GM12892 (cell line): ENCODE measurements at regions not wholly inside any gene's neighbourhood (a gene's known extent, or its start where the extent isn't known, plus 50 kb on each side); places are given as distances from the start of the nearest gene placed in this dataset.

ENCODE experiments used
- DNase-seq: peaks from one replicate; pipeline ENCODE4 v3.0.0; 2011; ENCODE audit not compliant: insufficient read length
- FAIRE-seq: peaks from 2 replicates; lab custom pipeline; 2011; peaks lifted over from hg19 to GRCh38; lab: Jason Lieb, UNC
- POLR2A ChIP-seq: IDR thresholded peaks from 2 replicates; pipeline ENCODE4 v1.6.1; 2011; ENCODE audit warnings: low read depth, low read length, control low read depth
- POLR2AphosphoS5 ChIP-seq: IDR thresholded peaks from 2 replicates; pipeline ENCODE4 v1.6.1; 2011; ENCODE audit warnings: low read depth, low read length, control low read depth
- TAF1 ChIP-seq: IDR thresholded peaks from 2 replicates; pipeline ENCODE4 v1.6.1; 2011; ENCODE audit warnings: low read depth, mild to moderate bottlenecking, control low read depth, low read length, borderline replicate concordance

DNA sequence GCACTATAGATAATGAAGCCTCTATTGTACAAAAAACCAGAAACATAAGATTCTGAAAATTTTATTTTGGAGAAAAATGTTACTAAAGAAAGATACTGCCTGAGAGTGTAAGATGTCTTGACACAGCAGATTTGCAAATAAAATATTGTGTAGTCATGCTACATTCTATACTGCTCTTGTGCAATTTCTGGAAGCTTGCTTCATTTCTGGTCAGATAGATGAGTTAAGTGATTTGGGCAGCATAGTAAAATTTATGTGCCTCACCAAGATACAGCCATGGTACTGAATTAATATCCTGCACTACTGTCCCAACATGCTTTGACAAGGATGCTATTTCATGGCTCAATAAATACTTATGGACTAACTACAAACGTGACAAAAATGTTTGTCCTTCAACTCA is 55.1 kb upstream of the STARD13 start:
- no peak for DNase-seq
- TF ChIP-seq TAF1 = no peak
- no peak for TF ChIP-seq POLR2A
- no peak for TF ChIP-seq POLR2AphosphoS5
- FAIRE-seq = no peak

DNA sequence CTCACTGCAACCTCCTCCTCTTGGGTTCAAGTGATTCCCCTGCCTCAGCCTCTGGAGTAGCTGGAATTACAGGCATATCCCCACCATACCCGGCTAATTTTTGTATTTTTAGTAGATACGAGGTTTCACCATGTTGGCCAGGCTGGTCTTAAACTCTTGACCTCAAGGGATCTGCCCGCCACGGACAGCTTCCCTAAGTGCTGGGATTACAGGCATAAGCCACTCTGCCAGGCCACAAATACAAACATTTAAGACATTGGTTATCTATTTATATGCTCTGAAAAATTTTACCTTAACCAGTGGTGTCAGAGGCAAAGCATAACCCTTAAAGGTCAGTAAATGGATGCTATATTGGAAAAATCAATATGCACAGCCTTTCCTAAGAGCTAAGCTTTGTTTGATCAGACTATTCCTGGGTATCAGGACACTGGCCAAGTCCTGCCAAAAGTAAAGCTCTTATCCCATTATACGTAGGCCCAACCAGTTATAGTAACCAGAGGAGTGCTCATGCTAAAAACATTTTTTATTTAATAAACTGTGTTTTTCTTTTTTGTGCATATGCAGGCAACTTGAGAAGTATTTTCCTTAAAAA is 56.4 kb upstream of the STARD13 start:
- FAIRE-seq = no peak

DNA sequence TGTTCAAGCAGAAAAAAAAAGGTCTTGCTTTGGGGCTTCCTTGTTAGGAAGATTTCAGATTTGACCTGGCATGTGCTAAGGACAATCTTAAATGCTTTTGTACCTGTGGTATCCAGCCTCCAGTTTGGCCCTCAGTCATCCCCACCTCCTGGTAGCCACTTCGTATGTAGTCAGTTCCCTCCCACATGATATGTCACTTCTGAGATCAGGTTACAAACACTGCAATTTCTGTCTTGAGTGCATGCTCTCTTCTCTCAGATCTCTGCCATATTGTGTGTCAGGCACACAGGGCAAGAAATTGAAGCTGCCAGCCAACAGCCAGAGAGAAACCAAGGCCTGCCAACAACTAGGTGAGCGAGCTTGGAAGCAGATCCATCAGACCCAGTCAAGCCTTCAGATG is 60.3 kb upstream of the STARD13 start:
- FAIRE-seq = no peak
- TF ChIP-seq TAF1 (no peak), POLR2A (no peak), POLR2AphosphoS5 (no peak)
- no peak for DNase-seq

More for the DNA sequence above, 56.4 kb upstream of the STARD13 start:
- no peak for DNase-seq
- TF ChIP-seq TAF1 (no peak), POLR2AphosphoS5 (no peak), POLR2A (no peak)

DNA sequence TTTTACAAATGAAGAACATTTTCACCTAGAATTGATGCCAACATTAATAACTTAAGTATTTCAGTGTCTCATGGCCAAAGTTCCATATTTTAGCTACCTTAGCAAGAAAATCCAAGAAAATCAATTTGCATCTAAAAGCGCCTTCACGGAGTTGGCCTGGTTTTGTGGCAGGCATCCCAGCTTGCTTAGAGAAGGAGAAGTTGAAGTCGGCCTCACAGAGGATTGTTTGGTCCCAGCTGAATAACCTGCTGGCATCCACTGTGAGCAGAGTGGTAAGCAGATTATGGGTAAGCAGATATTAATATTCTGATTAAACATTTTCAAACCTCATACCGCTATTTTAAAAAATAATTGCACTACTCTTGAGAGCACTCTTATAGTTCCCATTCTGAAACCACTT is 62.3 kb upstream of the STARD13 start:
- no peak for FAIRE-seq
- TF ChIP-seq TAF1 (no peak), POLR2A (no peak), POLR2AphosphoS5 (no peak)
- DNase-seq = no peak

DNA sequence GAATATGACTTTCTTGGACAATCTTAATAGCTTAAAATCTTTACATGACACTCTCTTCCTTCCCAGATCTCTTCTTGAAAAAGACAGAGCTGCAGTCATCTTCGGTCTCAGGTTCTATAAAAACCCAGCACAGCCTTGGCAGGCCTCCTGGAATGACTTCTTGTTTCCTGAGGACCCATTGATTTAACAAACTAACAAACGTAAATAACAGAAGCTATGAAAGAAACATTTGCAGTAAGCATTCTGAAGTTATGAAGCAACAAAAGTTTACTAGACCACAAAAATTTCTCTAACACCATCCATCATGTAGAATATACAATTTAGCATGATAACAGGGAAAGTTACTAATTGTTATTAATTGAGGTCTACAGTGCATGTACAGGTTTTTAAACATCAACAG is 62.8 kb upstream of the STARD13 start:
- FAIRE-seq (no peak), DNase-seq (no peak)
- TF ChIP-seq POLR2AphosphoS5 (no peak), POLR2A (no peak), TAF1 (no peak)

DNA sequence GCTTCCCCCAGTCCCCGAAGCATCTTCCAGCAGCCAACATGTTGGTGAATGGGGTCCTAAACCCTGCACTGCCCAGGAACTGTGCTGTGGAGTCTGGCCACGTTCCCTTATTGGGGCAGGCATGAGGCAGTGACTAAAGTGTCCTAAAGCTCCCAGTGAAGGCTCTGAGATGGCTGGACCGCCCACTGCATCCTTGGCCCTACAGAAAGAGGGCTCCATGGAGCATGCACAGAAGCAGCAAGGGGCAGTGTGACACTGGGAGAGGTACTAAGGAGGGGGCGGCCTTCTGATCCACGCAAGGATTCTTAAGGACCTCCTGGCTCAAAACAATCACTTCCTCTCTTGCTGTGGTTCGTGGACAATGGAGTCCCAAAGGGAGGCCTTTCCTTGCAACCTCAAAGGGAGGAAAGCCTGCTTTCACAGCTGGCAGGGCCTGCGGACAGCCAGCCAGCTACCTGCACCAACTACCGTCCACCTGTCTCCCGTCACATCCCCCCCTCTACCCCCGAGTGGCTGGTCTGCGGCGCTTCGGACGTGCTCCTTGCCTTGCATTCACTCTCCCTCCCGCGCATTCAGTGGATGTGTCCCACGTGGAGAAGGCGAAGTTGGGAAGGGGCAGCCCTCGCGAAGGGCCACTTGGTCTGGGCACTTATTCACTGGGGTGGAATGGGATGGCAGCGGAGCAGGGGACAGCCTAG is 63.9 kb upstream of the STARD13 start:
- TF ChIP-seq TAF1 (no peak), POLR2A (no peak), POLR2AphosphoS5 (no peak)
- DNase-seq = no peak
- no peak for FAIRE-seq

DNA sequence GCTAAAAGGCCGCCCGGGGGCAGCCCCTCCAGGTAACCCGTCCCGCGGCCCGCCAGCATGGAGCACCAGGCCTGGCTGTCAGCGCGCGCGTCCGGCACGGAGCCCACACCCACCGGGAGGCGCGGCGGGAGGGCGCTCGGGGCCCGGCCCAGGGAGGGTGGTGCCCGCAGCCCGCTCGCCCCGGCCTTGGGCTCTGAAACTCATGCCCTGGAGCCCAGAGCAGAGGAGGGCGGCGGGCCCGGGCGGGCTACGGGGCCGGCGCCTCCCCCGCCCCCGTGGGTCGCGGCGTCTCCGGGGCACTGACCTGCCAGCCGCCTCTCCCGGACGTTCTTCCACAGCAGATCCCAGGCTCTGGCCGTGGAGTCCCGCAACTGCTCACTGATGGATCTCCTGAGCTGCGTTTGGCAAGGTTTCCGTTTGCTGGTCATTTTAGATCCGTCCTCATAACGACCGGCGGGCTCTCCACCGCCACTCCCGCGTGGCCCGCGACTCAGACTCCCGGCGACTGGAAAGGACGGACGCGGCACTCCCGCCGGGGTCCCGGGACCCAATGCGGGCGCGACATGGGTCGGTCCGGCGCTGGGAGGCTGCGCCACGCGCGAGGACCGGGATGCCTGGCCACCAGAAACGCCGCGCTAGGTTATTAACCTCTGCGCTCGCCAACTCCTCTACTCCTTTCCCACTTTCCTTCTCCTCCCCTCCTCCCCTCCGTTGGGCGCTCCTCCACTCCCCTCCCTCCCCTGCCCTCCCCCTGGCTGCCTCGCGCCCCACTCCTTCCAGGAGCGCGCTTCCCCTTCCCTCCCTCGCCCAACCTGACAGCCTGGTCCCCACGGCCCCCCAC is 64.7 kb upstream of the STARD13 start:
- DNase-seq = no peak
- TF ChIP-seq POLR2A = no peak
- no peak for TF ChIP-seq TAF1
- FAIRE-seq = no peak

DNA sequence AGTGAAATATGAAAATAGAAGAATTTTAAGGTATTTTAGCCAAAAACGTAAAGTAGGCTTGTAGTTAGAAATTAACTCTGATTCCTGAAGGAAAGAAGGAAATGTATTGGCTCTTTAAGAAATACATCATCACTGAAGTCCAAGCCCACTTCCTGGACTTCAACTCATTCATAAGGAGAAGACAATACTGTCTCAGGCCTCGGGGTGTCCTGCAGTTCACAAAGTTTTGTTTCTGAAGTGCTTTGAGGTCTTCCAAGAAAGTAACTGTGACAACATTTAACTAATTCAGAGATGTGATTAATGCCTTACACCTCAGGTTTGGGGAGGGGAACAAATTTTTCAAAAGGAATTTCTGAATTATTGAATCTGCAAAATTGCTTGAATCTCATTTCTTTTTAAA is 65.8 kb upstream of the STARD13 start:
- DNase-seq = no peak

DNA sequence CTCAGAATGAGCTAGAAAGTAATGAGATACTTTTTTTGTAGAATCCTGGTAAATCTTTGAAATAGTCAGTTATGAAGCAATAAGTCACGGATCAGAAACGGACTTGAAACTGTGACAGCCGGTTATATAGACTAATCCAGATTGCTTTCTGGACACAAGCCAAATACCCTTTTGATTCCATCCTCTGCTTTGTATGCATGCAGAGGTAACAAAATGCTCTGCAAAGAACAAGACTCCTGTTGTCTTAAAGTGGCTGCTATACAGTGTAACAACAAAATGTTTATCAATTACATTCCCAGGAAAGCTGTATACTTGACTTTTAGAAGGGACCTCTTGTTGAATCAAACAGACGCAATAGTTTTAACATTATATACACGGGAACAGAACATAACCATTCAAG is 66.5 kb upstream of the STARD13 start:
- TF ChIP-seq TAF1 (no peak), POLR2A (no peak), POLR2AphosphoS5 (no peak)
- DNase-seq (no peak), FAIRE-seq (no peak)

More for the DNA sequence above, 65.8 kb upstream of the STARD13 start:
- FAIRE-seq = no peak
- no peak for TF ChIP-seq POLR2A
- no peak for TF ChIP-seq TAF1
- no peak for TF ChIP-seq POLR2AphosphoS5

DNA sequence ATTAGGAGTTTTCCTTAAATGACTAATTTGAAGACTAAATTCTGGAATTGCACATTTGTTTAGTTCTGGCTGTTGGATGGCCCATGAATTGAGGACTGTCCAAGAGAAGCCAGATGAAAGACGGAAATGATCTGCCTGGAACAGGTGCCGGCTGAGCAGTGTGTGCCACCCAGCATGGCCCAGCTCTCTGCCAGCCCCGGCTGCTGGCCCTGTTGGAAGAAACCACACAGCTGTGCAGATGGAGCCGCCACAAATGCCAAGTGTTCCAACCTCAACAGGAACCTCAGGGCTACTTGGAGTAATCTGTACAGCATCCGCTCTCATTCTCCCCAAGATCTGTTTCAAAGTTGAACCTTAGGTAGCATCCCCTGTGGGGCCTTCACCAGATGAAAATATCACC is 67.0 kb upstream of the STARD13 start:
- DNase-seq (no peak), FAIRE-seq (no peak)
- TF ChIP-seq POLR2A = no peak
- TF ChIP-seq TAF1 = no peak
- no peak for TF ChIP-seq POLR2AphosphoS5

DNA sequence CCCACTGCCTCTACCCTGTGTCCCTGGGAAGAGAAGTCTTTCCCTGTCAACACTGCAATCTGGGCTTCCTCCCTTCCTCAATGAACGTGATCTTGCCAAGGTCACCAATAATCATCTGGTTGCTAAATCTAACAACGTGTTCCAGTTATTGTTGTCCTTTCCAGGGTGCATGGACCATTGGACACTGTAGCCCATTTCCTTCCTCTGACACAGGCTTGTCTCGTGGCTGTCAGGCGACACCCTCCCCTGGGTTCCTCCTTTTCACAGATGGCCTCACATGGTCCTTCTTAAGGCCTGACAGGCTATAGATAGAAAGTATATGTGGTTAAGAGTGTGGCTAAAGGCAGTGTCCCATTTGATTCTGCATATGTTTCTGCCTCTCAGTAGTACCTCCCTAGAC is 67.7 kb upstream of the STARD13 start:
- TF ChIP-seq POLR2A (no peak), POLR2AphosphoS5 (no peak), TAF1 (no peak)
- DNase-seq (no peak), FAIRE-seq (no peak)
